H1 (cell line): ENCODE measurements at regions not wholly inside any gene's neighbourhood (a gene's known extent, or its start where the extent isn't known, plus 50 kb on each side); places are given as distances from the start of the nearest gene placed in this dataset.

Experiments used
- CTCF ChIA-PET: fragments of 300-600 bp; sonication (Branson Sonifier 250); formaldehyde crosslinking; loops from one replicate; lab custom pipeline; 2021; ENCODE audit not compliant: partially characterized antibody; lab: Charles Lee
- POLR2A ChIA-PET: fragments of 300-600 bp; sonication (Branson Sonifier 250); formaldehyde crosslinking; loops from one replicate; lab custom pipeline; 2021; ENCODE audit warnings: inconsistent platforms; ENCODE audit not compliant: partially characterized antibody; lab: Charles Lee
- DNase-seq, 2 experiments: peaks; one replicate each; pipeline versions ENCODE4 v3.0.0 to v3.0.0-alpha.2; 2010 to 2022; ENCODE audit warnings: low spot score in 2 of 2, low read depth in 1 of 2, mixed read lengths in 1 of 2
- FAIRE-seq: peaks from 2 replicates; lab custom pipeline; 2011; peaks lifted over from hg19 to GRCh38; lab: Jason Lieb, UNC
- H2AFZ ChIP-seq: 2 replicates; pipeline ENCODE4 v1.8.1; 2012; ENCODE audit warnings: low read length, inconsistent platforms
- H2AK5ac ChIP-seq: 2 replicates; pipeline ENCODE4 v1.6.1; 2013; ENCODE audit warnings: low read depth, low read length
- H2BK120ac ChIP-seq: replicated peaks from 2 replicates; pipeline ENCODE3; 2013; ENCODE audit warnings: low read depth, low read length, inconsistent platforms
- H2BK12ac ChIP-seq: 2 replicates; pipeline ENCODE4 v1.6.1; 2013; ENCODE audit warnings: low read depth, low read length
- H2BK15ac ChIP-seq: 2 replicates; pipeline ENCODE4 v1.6.1; 2013; ENCODE audit warnings: low read length
- H2BK20ac ChIP-seq: 2 replicates; pipeline ENCODE4 v1.6.1; 2013; ENCODE audit warnings: low read length
- H2BK5ac ChIP-seq: 2 replicates; pipeline ENCODE4 v1.6.1; 2013; ENCODE audit warnings: low read depth, low read length
- H3K14ac ChIP-seq: 2 replicates; pipeline ENCODE4 v1.6.1; 2013; ENCODE audit warnings: inconsistent platforms; ENCODE audit not compliant: insufficient read length
- H3K18ac ChIP-seq: 2 replicates; pipeline ENCODE4 v1.6.1; 2013; ENCODE audit warnings: low read length; ENCODE audit errors: extremely low read depth
- H3K23ac ChIP-seq: 2 replicates; pipeline ENCODE4 v1.6.1; 2013; ENCODE audit warnings: inconsistent platforms; ENCODE audit not compliant: insufficient read length
- H3K23me2 ChIP-seq: 2 replicates; pipeline ENCODE4 v1.6.1; 2013; ENCODE audit warnings: low read depth, low read length
- H3K27ac ChIP-seq: 2 replicates; pipeline ENCODE4 v1.6.1; 2011; ENCODE audit warnings: low read depth, low read length, inconsistent platforms
- H3K27me3 ChIP-seq, 4 experiments: replicated peaks in 1 of 4; 1 replicate in 1 of 4; 2 replicates in 3 of 4; pipeline versions ENCODE4 v1.6.1 to v1.8.1; 2011 to 2013; ENCODE audit warnings: low read length in 3 of 4, mild to moderate bottlenecking in 3 of 4, inconsistent platforms in 2 of 4, mixed read lengths in 2 of 4, moderate library complexity in 1 of 4; ENCODE audit not compliant: control insufficient read depth in 3 of 4, insufficient read depth in 3 of 4; ENCODE audit errors: extremely low read depth in 1 of 4
- H3K36me3 ChIP-seq, 4 experiments: 2 replicates each; pipeline versions ENCODE4 v1.6.1 to v1.8.1; 2011 to 2013; ENCODE audit warnings: mild to moderate bottlenecking in 4 of 4, low read length in 3 of 4, moderate library complexity in 2 of 4, control low read depth in 1 of 4, inconsistent platforms in 1 of 4; ENCODE audit not compliant: insufficient read depth in 4 of 4, control insufficient read depth in 2 of 4
- H3K4ac ChIP-seq: replicated peaks from 2 replicates; pipeline ENCODE3; 2013; ENCODE audit warnings: low read length, low read depth, mixed read lengths, inconsistent platforms; ENCODE audit not compliant: insufficient read length
- H3K4me1 ChIP-seq, 4 experiments: replicated peaks in 1 of 4; 1 replicate in 1 of 4; 2 replicates in 3 of 4; pipeline versions ENCODE4 v1.6.1 to v1.8.1; 2011 to 2013; ENCODE audit warnings: low read length in 3 of 4, inconsistent platforms in 2 of 4, mixed read lengths in 1 of 4; ENCODE audit not compliant: insufficient read depth in 4 of 4, control insufficient read depth in 3 of 4
- H3K4me2 ChIP-seq, 2 experiments: 2 replicates each; pipeline versions ENCODE4 v1.6.1 to v1.8.1; 2011 to 2013; ENCODE audit warnings: low read depth in 2 of 2, low read length in 2 of 2, control low read depth in 1 of 2, inconsistent platforms in 1 of 2, mild to moderate bottlenecking in 1 of 2; ENCODE audit not compliant: insufficient read depth in 1 of 2
- H3K4me3 ChIP-seq, 4 experiments: fragments of 200-600, 300-600 bp in 1 of 4; sonication (generic), shearing (Covaris generic), sonication (Bioruptor Twin) in 1 of 4; 2 replicates each; pipeline versions ENCODE4 v1.5.1 to v1.8.1; 2011 to 2016; ENCODE audit warnings: low read length in 4 of 4, low read depth in 3 of 4, control low read depth in 2 of 4, inconsistent platforms in 2 of 4, mild to moderate bottlenecking in 2 of 4, mixed read lengths in 1 of 4, moderate library complexity in 1 of 4; ENCODE audit not compliant: insufficient read depth in 2 of 4; ENCODE audit errors: extremely low read depth in 1 of 4
- H3K56ac ChIP-seq: replicated peaks from 2 replicates; pipeline ENCODE3; 2013; ENCODE audit warnings: low read depth, mild to moderate bottlenecking, mixed read lengths, low read length, inconsistent platforms; ENCODE audit not compliant: insufficient read length
- H3K79me1 ChIP-seq: 2 replicates; pipeline ENCODE4 v1.6.1; 2013; ENCODE audit warnings: low read depth, low read length, control low read depth
- H3K79me2 ChIP-seq, 2 experiments: 2 replicates each; pipeline versions ENCODE4 v1.6.1 to v1.8.1; 2012 to 2013; ENCODE audit warnings: low read length in 2 of 2, mild to moderate bottlenecking in 2 of 2, inconsistent platforms in 1 of 2; ENCODE audit not compliant: insufficient read depth in 2 of 2, control insufficient read depth in 1 of 2
- H3K9ac ChIP-seq, 4 experiments: replicated peaks in 1 of 4; 1 replicate in 1 of 4; 2 replicates in 3 of 4; pipeline versions ENCODE4 v1.6.1 to v1.8.1; 2011 to 2013; ENCODE audit warnings: low read depth in 3 of 4, low read length in 3 of 4, control low read depth in 2 of 4, mild to moderate bottlenecking in 2 of 4, moderate library complexity in 2 of 4, inconsistent platforms in 1 of 4; ENCODE audit errors: extremely low read depth in 1 of 4
- H3K9me3 ChIP-seq, 2 experiments: 2 replicates each; pipeline versions ENCODE4 v1.6.1 to v1.8.1; 2012 to 2013; ENCODE audit warnings: mild to moderate bottlenecking in 2 of 2, moderate library complexity in 2 of 2, control low read depth in 1 of 2, inconsistent platforms in 1 of 2, low read depth in 1 of 2, low read length in 1 of 2, mixed read lengths in 1 of 2; ENCODE audit not compliant: insufficient read depth in 2 of 2
- H4K20me1 ChIP-seq, 2 experiments: replicated peaks in 1 of 2; 2 replicates each; pipeline versions ENCODE3 to v1.8.1; 2011 to 2013; ENCODE audit warnings: inconsistent platforms in 2 of 2, low read length in 2 of 2, mild to moderate bottlenecking in 1 of 2; ENCODE audit not compliant: insufficient read depth in 2 of 2, control insufficient read depth in 1 of 2
- H4K5ac ChIP-seq: 2 replicates; pipeline ENCODE4 v1.6.1; 2013; ENCODE audit warnings: low read length, low read depth, mixed read lengths, inconsistent platforms; ENCODE audit not compliant: insufficient read length
- H4K8ac ChIP-seq: 2 replicates; pipeline ENCODE4 v1.8.0; 2013; ENCODE audit warnings: mild to moderate bottlenecking, moderate library complexity, low read length, inconsistent platforms; ENCODE audit not compliant: insufficient read depth; ENCODE audit errors: extremely low read depth
- H4K91ac ChIP-seq: replicated peaks from 2 replicates; pipeline ENCODE3; 2013; ENCODE audit warnings: low read length, mixed read lengths, inconsistent platforms; ENCODE audit not compliant: insufficient read length
- USF2 ChIP-seq: IDR thresholded peaks from 2 replicates; pipeline ENCODE4 v1.6.1; 2011; ENCODE audit warnings: low read length, improper control_type of control experiment
- WGBS, 2 experiments: shearing (Covaris generic) in 1 of 2; methylation state at CpG; one replicate each; pipeline versions ENCODE4 v1.1.6 to v1.1.7; 2013 to 2015; ENCODE audit warnings: low lambda C conversion rate in 2 of 2, mixed read lengths in 2 of 2, inconsistent platforms in 1 of 2, low coverage in 1 of 2, missing lambda C conversion rate in 1 of 2; ENCODE audit not compliant: insufficient replicate concordance in 2 of 2, insufficient coverage in 1 of 2, insufficient read length in 1 of 2; ENCODE audit errors: extremely low coverage in 1 of 2, missing lambda C conversion rate in 1 of 2; 5-methylcytosine and 5-hydroxymethylcytosine counted together

- CTCF ChIA-PET = no interaction called here
- H3K56ac ChIP-seq = no peak overlapping the region
Measured at GRCh38 chr4:79472693-79473438, 64.8 kb upstream of the GK2 start.

More at GRCh38 chr4:79472693-79473438, 64.8 kb upstream of the GK2 start:
- Histone ChIP-seq H3K4ac (no peak overlapping the region), H2BK15ac (no peak overlapping the region), H3K18ac (no peak overlapping the region), H3K9ac (no peak overlapping the region), H2AFZ (no peak overlapping the region), H4K5ac (no peak overlapping the region), H3K14ac (no peak overlapping the region), H3K23ac (no peak overlapping the region), H3K27me3 (no peaks in the 10 kb centered on the region), H4K20me1 (no peaks in the 10 kb centered on the region), H3K36me3 (no peaks in the 10 kb centered on the region), H2BK20ac (no peak overlapping the region), H2BK120ac (no peak overlapping the region), H2AK5ac (no peak overlapping the region), H2BK12ac (no peak overlapping the region), H3K79me1 (no peaks in the 10 kb centered on the region), H3K4me1 (no peaks in the 10 kb centered on the region), H3K4me3 (no peak overlapping the region), H2BK5ac (no peak overlapping the region), H3K9me3 (no peaks in the 10 kb centered on the region), H3K4me2 (no peak overlapping the region), H4K8ac (no peak overlapping the region), H3K27ac (no peak overlapping the region), H3K79me2 (no peaks in the 10 kb centered on the region), H4K91ac (no peak overlapping the region), H3K23me2 (no peaks in the 10 kb centered on the region)
- DNase-seq (no peak), FAIRE-seq (no peak)
- POLR2A ChIA-PET = interaction anchor here (0.6 kb wide), 1 partner anchor 28 kb away, joined by 3 read pairs; no protein-coding TSS in a partner anchor
- TF ChIP-seq USF2 = no peak
- 91% methylated on average over 3 of the region's 3 CpGs; no CpG with 5 or more reads in 1 of the 2 experiments for WGBS, 2 experiments
